H54 (cell line): ENCODE measurements at regions not wholly inside any gene's neighbourhood (a gene's known extent, or its start where the extent isn't known, plus 50 kb on each side); places are given as distances from the start of the nearest gene placed in this dataset.
"Not testable (repeated sequence)": the region's sequence is repeated elsewhere in the genome, so short reads cannot be mapped to it uniquely, and the experiment has no call there.

ENCODE experiments used
- DNase-seq: peaks from one replicate; pipeline ENCODE4 v3.0.0; 2011; ENCODE audit warnings: low spot score, mixed read lengths; ENCODE audit not compliant: insufficient read length
- FAIRE-seq: peaks from 3 replicates; lab custom pipeline; 2011; peaks lifted over from hg19 to GRCh38; lab: Jason Lieb, UNC
- POLR2A ChIP-seq: IDR thresholded peaks from 2 replicates; pipeline ENCODE4 v1.6.1; 2011; ENCODE audit warnings: low read depth, mild to moderate bottlenecking, low read length

GRCh38 chr9:73074176-73074708 is 77.4 kb upstream of the ANXA1 start:
- DNase-seq (no peak), FAIRE-seq (no peak)
- TF ChIP-seq POLR2A = no peak

DNA sequence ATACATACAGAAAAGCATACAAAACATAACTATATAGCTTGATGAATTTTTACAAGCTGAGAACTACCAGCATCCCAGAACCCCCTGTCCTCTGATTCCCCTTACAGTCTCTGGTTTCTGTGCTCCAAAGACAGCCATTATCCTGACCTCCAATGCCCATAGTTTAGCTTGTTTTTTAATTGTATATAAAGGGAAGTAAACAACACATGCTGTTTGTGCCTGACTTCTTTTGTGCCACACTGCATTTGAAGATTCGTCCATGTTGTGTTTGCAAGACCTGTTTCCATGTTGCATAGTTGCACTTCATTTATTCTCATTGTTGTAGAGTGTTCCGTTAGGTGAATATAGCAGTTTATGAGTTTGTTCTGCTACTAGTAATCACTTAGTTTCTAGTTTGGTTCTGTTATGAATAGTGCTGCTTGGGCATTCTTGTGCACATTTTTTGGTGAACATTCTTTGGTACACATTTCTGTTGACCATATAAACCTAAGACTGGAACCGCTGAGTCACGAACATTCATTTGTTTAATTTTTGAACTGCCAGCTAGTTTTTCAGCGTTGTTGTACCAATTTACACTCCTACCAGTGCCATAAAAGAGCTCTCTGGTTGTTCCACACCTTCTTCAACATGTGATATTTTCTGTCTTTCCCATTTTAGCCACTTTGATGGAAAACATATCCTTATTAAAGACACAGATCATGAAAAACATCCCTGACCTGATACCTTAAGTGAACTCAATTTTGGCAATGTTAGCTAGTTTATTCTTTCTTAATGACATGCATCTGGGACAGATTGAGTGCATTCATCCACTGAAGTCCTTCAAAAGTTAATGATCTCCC is 78.1 kb upstream of the ANXA1 start:
- FAIRE-seq = peak; percentile 60
- TF ChIP-seq POLR2A = no peak
- no peak for DNase-seq

DNA sequence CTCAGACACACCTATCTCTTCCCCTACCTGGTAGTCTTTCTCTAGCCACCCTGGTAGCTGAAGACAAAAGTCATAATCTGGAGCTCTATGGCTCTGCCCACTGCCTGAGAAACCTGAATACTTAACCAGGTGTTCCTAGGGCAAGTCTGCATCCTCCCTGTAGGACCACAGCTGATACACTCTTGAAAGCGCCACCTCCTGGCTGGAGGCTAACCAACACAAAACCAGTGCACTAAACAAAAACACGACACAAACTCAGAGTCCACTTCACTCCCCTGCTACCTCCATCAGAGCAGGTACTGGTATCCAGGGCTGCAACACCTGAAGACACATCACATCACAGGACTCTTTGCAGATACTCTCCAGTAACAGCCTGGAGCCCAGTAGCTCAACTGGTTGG is 84.6 kb upstream of the ANXA1 start:
- no peak for TF ChIP-seq POLR2A
- DNase-seq (no peak), FAIRE-seq (peak; percentile 50)

DNA sequence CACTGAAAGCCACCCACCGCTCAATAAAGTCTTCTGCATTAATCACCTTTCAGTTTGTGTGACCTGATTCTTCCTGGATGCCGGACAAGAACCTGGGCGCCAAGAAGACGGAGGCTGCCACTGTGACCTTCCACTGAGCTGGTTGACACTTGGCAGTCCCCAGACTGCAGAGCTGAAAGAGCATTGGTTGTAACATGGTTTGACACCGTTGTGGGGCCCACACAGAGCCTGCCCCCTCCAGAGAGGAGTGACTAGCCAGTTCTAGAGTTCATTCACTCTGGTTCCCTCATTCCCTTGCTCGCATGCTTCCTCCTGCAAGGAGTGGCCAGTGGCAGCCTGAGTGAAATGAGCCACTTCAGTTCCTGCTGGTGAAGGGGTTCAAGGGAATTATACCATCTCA is 86.2 kb upstream of the ANXA1 start:
- no peak for TF ChIP-seq POLR2A
- FAIRE-seq (no peak), DNase-seq (no peak)

GRCh38 chr9:73064315-73064714 is 87.3 kb upstream of the ANXA1 start:
- DNase-seq (no peak), FAIRE-seq (no peak)
- no peak for TF ChIP-seq POLR2A

- DNase-seq = no peak
- FAIRE-seq = no peak
- TF ChIP-seq POLR2A = no peak
Measured at GRCh38 chr9:73061146-73061545, 90.5 kb upstream of the ANXA1 start.

DNA sequence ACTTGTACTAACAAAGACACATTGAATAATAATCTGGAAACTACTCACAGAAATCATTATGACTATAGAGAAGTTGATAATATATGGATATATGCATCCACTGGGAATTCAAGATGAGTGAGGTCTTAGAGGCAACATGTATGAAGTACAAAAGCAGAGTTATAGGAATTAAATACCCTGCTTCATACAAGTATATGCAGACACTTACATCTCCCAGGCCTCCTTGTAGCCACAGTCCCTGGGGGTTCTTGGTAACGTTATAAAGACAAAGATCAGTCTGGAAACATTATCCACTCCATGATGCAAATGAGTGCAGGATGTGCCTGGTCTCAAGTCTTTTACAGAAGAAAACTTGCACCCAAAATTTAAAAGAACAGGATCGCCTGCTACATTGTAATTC is 92.4 kb upstream of the ANXA1 start:
- FAIRE-seq (no peak), DNase-seq (no peak)
- TF ChIP-seq POLR2A = no peak

- DNase-seq (no peak), FAIRE-seq (no peak)
- TF ChIP-seq POLR2A = no peak
Measured at GRCh38 chr9:73056245-73056644, 95.4 kb upstream of the ANXA1 start.

GRCh38 chr9:73054091-73054490 is 97.6 kb upstream of the ANXA1 start:
- TF ChIP-seq POLR2A = no peak
- no peak for FAIRE-seq
- DNase-seq = no peak

DNA sequence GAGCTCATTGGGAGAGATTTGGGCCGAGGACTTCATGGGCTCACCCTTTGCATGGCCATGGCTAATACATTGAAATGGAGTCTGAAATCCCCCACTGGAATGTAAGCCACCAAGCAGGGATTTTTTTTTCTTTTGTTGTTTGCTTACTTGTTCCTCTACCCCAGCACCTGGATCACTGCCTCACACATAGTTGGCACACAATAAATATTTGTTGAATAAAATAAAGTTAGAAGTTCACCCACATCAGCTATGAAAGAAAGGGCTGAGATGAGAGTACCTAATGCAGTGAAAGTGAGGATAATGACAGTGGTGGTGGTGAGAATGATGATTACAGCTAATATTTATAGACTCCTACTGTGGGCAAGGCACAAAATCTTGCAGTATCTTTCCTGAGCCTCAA is 98.1 kb upstream of the ANXA1 start:
- no peak for FAIRE-seq
- DNase-seq = no peak
- no peak for TF ChIP-seq POLR2A

DNA sequence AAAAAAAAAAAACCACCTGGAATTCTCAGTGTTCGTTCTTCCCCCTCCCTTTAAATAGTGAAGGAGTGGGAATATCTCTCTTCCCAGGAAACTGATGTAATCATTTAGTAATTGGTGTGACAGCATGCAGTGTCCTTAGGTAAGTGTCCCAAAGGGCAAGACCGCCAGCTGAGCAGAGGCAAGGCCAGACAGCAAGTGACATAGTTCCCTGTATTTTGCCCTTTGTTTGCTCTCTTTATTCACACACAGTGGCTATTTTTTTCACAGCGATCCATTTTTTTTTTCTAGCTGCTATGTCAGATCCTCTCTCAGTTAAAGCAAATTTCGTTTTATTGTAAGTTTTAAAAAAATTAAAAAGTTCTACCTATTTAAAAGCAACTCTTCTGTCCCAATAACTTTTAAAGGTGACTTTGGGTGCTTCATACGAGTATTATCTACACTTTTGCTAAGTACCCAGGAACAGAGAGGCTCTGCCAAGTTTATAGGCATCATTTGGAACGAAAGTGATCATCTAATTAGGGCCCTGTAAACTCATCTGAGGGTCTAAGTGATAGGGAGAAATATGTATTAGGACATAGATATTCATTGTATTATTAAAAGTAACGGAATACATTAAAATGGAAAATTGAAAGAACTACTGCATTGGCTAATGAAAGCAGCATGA is 98.2 kb upstream of the ALDH1A1 start:
- DNase-seq = no peak
- FAIRE-seq = no peak
- TF ChIP-seq POLR2A = no peak

DNA sequence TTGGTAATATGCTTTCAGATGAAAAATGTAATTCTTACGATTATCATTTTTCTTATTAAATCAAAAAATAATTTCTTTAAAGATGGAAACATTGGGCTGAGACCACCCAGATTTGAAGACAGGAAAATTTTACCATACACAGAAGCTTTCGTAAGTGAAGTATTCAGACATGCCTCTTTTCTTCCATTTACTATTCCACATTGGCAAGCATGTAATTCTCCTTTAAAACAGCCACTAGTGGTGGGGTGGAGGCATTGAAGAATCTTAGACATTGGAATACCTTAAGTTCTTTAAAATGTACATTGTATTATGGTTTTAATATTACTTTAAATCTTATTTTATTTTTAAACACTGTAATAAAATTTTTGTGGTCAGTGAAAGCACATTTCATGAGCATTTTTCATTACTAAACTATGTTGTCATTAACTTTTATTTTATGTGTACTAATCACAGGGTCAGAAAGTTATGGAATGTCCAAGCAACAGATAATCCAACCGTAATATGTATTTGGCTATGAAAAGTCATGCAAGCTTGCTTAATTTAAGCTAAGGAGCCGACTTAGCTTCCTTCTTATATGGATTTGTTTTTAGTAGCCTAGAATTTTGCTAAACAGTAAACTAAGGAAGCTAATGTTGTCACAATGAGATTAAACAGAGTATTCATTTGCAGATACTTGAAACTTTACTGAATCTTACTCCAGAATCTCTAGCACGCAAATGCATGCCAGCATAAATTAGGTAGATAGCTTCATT is 97.4 kb upstream of the ALDH1A1 start:
- FAIRE-seq (no peak), DNase-seq (no peak)
- no peak for TF ChIP-seq POLR2A

DNA sequence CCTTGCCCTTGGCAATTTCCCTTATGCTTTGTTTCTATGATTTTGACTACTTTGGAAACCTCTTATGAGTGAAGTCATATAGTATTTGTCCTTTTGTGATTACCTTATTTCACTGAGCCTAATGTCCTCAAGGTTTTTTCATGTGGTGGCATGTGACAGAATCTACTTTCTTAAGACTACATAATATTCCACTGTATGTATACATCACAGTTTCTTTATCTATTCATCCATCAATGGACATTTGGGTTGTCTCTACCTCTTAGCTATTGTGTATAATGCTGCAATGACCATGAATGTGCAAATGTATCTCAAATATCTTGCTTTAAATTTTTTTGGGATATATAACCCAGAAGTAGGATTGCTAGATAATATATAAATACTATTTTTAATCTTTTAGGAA is 96.4 kb upstream of the ALDH1A1 start:
- FAIRE-seq (no peak), DNase-seq (no peak)
- TF ChIP-seq POLR2A = no peak

- FAIRE-seq = no peak
- no peak for DNase-seq
- TF ChIP-seq POLR2A = no peak
Measured at GRCh38 chr9:73046769-73047168, 93.9 kb upstream of the ALDH1A1 start.

GRCh38 chr9:73044776-73045175 is 91.9 kb upstream of the ALDH1A1 start:
- FAIRE-seq = peak; percentile 15
- not testable (repeated sequence) for DNase-seq
